C4-2B (cell line): ENCODE measurements at regions not wholly inside any gene's neighbourhood (a gene's known extent, or its start where the extent isn't known, plus 50 kb on each side); places are given as distances from the start of the nearest gene placed in this dataset.

Experiments
- H3K27ac ChIP-seq: fragments of 450-650 bp; 2 replicates; pipeline ENCODE4 v1.5.1; 2017
- CTCF ChIP-seq: fragments of 450-650 bp; conservative IDR thresholded peaks from 2 replicates; pipeline ENCODE4 v1.5.1; 2017; ENCODE audit warnings: mild to moderate bottlenecking
- ZFX ChIP-seq: fragments of 450-650 bp; IDR thresholded peaks from 2 replicates; pipeline ENCODE4 v1.6.1; 2017

- no peak overlapping the region for H3K27ac ChIP-seq
- TF ChIP-seq ZFX (no peak), CTCF (no peak)
These were observed 1337.0 kb upstream of the FAM98A start for GRCh38 chr2:34936089-34936488.

- TF ChIP-seq ZFX (no peak), CTCF (no peak)
- H3K27ac ChIP-seq, result no peak overlapping the region
These were observed 1313.0 kb upstream of the FAM98A start for GRCh38 chr2:34912084-34912483.

- TF ChIP-seq CTCF, result no peak
- no peak for TF ChIP-seq ZFX
- no peak overlapping the region for H3K27ac ChIP-seq
These were observed 1311.0 kb upstream of the FAM98A start for GRCh38 chr2:34909992-34910705.

- TF ChIP-seq ZFX, result no peak
- TF ChIP-seq CTCF, result peak; percentile 34
- no peak overlapping the region for H3K27ac ChIP-seq
These were observed 1308.7 kb upstream of the FAM98A start for GRCh38 chr2:34907812-34908211.

GRCh38 chr2:34901739-34902138 is 1302.6 kb upstream of the FAM98A start:
- TF ChIP-seq CTCF, result no peak
- TF ChIP-seq ZFX, result no peak
- H3K27ac ChIP-seq, result no peak overlapping the region

GRCh38 chr2:34899079-34899478 is 1300.0 kb upstream of the FAM98A start:
- no peak for TF ChIP-seq ZFX
- TF ChIP-seq CTCF, result no peak
- H3K27ac ChIP-seq, result no peak overlapping the region

GRCh38 chr2:34892766-34893165 is 1293.7 kb upstream of the FAM98A start:
- H3K27ac ChIP-seq, result no peak overlapping the region
- TF ChIP-seq ZFX (no peak), CTCF (no peak)
